Effector CD8-positive, alpha-beta T cell (primary cell): ENCODE measurements at regions not wholly inside any gene's neighbourhood (a gene's known extent, or its start where the extent isn't known, plus 50 kb on each side); places are given as distances from the start of the nearest gene placed in this dataset.
"Not testable (repeated sequence)": the region's sequence is repeated elsewhere in the genome, so short reads cannot be mapped to it uniquely, and the experiment has no call there.

ENCODE experiments used
- DNase-seq: peaks from one replicate; lab custom pipeline; 2025; lab: John Stamatoyannopoulos, UW

DNA sequence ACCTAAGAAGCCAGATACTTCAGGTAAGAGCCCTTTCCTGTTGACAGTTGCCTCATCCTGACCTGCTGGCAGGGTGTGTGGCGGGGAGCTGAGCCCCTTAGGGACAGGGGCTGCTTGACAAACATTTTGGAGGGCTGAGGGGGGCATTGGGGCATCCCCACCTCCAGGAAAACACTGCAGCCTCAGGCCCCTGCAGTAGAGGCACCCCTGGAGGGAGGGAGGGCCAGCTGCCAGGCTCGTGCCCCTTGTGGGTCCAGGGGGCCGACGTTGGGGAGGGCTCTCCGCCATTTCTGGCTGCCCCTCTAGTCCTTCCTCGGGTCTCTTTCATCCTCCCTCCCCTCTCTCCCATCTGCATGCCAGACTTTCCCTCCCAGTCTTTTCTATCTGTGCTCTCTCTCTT lies 177.3 kb downstream of the RPS24 start:
- no peak for DNase-seq

GRCh38 chr10:78211561-78212051 lies 177.9 kb downstream of the RPS24 start:
- DNase-seq, result no peak

GRCh38 chr10:78212060-78212785 lies 178.6 kb downstream of the RPS24 start:
- no peak for DNase-seq

DNA sequence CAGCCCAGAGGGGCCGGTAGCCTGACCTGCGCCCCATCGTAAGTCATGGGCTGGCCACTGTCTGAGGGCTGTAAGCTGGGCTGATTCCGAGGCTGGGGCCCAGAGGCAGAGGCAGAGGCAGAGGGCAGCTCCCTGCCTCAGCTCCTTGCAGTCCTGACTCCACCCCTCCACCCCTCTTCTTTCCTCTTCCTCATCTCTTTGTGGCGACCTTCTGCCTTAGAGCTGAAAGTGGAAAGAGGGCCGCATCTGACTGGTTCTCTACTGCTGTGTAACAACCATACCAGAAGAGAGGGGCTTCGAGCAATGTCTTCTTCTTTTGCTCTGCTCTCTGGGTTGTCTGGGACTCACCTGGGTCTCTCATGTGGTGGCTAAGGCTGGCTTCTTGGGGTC lies 179.1 kb downstream of the RPS24 start:
- DNase-seq, result no peak

- DNase-seq, result no peak
These were observed 181.3 kb downstream of the RPS24 start for GRCh38 chr10:78214955-78215354.

DNA sequence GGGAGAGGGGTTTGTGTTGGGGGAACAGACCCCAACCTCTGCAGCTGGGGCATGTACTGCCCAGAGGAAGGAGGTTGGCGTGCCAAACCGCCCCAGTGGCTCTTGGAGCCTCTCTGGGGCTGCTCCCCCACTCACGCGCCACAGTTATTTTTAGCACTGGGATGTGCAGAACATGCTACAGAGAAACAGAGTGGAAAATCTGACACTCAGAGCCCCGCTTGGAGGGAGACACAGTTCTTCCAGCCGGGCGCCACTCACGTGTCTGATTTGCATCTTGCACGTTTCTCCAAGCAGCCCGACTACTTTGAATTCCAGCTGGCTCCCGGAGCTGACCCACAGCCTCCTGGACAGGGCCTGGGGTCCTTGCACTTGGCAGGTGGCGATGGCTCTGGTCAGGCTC lies 182.0 kb downstream of the RPS24 start:
- no peak for DNase-seq

- no peak for DNase-seq
These were observed 183.7 kb downstream of the RPS24 start for GRCh38 chr10:78217336-78217735.

- no peak for DNase-seq
These were observed 185.3 kb downstream of the RPS24 start for GRCh38 chr10:78218798-78219490.

DNA sequence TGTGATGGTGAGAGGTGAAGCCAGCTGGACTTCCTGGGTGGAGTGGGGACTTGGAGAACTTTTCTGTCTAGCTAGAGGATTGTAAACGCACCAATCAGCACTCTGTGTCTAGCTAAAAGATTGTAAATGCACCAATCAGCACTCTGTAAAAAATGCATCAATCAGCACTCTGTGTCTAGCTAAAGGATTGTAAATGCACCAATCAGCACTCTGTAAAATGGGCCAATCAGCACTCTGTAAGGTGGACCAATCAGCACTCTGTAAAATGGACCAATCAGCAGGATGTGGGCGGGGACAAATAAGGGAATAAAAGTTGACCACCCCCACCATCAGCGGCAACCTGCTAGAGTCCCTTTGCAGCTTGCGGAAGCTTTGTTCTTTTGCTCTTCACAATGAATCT lies 185.9 kb downstream of the RPS24 start:
- DNase-seq, result not testable (repeated sequence)

DNA sequence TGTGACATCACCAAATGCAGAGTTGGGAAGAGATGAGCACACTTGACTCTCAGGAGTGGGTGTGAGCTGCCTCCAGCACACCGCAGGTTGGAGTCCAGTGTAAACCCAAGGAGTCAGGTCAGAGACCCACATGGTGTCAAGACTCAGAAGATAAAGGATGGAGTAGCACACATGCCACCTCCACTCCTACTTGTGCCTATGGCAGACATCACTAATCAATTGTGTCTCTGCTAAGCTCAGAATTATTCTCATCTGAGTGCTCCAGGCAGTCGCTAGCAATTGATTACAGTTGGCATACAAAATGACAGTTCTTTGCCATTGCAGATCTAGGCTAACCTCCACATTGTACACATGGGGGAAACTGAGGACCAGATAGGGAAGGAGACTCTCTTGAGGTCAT lies 187.1 kb downstream of the RPS24 start:
- DNase-seq, result no peak

DNA sequence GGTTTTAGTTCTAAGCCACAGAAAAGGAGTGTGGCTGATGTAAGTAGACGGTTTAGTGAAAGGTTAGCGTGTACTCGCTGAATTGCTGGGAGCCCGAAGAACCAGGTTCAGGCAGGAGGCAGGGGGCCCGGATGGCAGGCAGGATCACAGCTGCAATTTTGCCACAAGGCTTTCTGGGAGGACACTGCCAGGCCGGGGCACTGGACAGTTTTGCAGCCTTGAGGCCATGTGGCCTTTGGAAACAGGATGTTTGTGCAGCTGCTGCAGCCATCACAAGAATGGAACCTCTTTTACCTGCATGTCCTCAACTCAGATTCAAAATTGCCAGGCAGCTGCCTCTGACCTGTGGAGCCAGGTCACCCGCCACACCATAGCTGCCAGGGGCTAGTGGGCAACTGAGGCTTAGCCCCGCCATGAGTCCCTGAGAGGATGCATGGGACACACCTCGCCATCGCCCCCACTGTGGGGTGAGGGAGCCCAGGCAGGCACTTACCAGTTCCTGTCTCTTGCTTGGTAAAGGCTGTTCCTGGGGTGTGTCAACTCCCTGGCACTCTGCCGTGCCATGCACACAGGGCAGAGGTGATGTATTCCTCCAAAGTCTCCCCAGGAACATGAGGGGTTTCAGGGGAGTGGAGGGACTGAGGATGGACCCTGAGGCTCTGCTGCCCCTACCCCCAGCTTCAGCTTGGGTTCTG lies 188.6 kb downstream of the RPS24 start:
- DNase-seq, result no peak

DNA sequence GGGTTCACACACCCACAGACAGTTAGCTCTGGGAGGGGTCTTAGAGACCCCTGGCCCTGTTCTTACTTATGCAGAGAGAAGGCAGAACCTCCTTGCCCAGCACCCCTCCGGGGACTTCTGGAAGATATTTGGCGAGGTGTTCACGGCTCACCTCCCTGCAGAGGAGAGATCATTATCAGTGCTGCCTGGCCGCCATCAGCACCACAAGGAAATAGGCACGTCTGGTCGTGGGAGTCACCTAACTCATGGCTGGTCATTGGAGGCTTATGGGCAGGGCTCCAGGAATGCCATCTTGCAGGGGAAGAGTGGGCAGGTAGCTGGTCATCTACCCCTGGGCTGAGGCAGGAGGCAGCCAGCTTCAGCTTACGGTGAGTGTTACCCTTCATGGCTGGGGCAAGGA lies 189.4 kb downstream of the RPS24 start:
- DNase-seq, result no peak

GRCh38 chr10:78224602-78225001 lies 190.9 kb downstream of the RPS24 start:
- no peak for DNase-seq

GRCh38 chr10:78225594-78225993 lies 191.9 kb downstream of the RPS24 start:
- DNase-seq, result no peak

GRCh38 chr10:78229489-78229888 lies 195.8 kb downstream of the RPS24 start:
- DNase-seq, result no peak

DNA sequence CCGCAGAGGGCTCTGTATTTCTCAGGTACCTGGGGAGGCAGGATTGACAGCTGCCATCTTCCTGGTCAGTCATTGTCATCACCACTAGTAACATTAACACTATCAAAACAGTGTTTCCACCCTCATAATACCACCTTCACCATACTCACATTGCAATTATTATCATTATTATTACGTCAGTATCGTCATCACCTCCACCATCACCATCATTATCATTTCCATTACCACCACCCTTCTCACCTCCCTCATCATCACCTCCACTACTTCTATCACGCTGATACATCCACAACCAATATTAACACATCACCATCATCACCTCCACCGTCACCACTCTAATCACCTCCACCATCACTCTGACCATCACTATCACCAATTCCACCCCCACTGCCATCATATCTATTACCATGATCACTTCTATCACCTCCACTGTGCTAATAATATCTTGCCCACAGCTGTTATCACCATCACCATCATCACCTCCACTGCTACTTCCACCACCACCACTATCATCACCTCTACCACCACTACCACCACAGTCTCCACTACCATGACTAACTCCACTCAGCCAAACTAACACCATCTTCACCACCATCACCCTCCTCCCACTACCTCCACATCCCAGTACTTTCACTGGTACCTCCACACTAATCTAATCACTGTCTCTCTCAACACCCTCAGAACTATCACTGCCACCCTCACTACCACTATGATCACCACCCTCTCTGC lies 196.4 kb downstream of the RPS24 start:
- no peak for DNase-seq

GRCh38 chr10:78231327-78231726 lies 197.7 kb downstream of the RPS24 start:
- DNase-seq, result no peak

GRCh38 chr10:78231939-78232338 lies 198.3 kb downstream of the RPS24 start:
- DNase-seq, result no peak

GRCh38 chr10:78236416-78237015 lies 202.9 kb downstream of the RPS24 start:
- DNase-seq, result no peak

DNA sequence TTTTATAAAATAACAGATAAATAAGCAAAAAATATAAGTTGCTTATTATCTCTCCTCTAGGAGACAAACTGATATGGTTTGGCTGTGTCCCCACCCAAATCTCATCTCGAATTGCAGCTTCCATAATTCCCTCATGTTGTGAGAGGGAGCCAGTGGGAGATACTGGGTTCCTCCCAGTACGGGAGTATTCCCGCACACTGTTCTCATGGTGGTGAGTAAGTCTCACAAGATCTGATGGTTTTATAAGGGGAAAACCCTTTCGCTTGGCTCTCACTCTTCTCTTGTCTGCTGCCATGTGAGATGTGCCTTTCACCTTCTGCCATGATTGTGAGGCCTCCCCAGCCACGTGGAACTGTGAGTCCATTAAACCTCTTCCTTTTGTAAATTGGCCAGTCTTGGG lies 204.3 kb downstream of the RPS24 start:
- not testable (repeated sequence) for DNase-seq

- DNase-seq, result no peak
These were observed 213.6 kb downstream of the RPS24 start for GRCh38 chr10:78247266-78247665.

DNA sequence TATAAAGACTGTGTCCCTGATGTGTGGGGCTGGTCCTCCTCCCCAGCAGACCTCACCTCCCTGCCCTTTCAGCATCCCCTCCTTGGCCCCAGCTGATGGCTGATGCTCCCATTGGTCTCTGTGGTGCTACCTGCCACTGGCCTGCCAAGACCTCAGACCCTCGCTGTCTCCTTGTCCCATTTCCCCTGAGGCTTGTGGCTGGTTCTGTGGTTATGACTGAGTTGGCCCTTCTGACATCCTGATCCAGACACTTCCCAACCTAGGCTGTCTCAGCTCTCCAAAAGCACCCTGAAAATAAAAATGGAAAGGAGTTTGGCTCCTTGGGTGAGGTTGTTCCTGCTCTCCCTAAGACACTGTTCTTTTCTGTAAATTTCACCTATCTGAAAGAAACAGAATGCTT lies 214.2 kb downstream of the RPS24 start:
- no peak for DNase-seq
